ENCODE measurements at regions not wholly inside any gene's neighbourhood (a gene's known extent, or its start where the extent isn't known, plus 50 kb on each side); places are given as distances from the start of the nearest gene placed in this dataset.
"Not testable (repeated sequence)": the region's sequence is repeated elsewhere in the genome, so short reads cannot be mapped to it uniquely, and the experiment has no call there.

DNA sequence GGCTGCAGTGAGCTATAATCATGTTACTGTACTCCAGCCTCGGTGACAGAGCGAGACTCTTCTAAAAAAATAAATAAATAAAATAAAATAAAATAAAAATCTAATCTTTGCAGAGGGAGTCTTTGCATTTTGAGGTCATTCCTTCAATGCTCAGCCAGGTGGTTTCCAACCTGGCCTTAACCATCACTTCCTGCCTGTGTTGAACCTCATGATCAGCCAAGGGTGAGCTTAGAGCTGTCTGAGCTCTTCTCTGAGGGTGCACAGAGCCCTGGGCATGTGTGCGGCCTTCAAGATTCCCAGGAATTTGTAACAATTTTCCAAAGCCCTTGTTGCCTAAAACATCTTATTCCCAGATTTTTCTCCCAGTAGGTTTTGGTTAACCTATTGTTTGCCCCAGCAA, 94.3 kb downstream of the KCNJ12 start:
- ATAC-seq; H3K9me3 Mint-ChIP-seq (ENCODE audit: insufficient read depth); POLR2A ChIA-PET; H3K4me1 Mint-ChIP-seq (ENCODE audit: low read depth); H3K27ac Mint-ChIP-seq; H3K4me3 Mint-ChIP-seq; H3K36me3 Mint-ChIP-seq (ENCODE audit: low read depth); DNase-seq: not testable (repeated sequence)
- CTCF ChIA-PET: interaction anchor here (1.3 kb wide), 1 partner anchor 13 kb away, joined by 4 read pairs; no protein-coding TSS in a partner anchor
- peaks cover 12% of the 10 kb centered on the region for H3K27me3 Mint-ChIP-seq (ENCODE audit: low read depth)

DNA sequence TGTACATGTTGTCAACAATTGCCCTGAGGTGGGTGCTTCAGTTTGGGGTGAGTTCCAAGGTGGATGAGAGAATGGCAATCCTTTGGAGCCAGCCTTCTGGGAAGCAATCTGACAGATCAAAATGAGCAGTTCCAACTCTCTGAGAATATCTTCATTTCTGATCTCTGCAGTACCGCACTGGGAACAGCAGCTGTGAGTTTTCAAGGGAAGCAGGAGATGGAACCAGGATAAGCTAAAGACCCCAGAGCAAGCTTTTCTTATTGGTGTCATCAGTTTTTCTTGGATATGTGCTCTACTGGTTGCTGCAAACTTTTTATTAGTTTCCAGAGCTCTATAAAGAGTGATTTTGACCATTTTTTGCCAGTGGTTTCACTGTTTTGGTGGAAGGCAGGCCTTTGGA, 94.7 kb downstream of the KCNJ12 start:
- POLR2A ChIA-PET: no interaction called here

DNA sequence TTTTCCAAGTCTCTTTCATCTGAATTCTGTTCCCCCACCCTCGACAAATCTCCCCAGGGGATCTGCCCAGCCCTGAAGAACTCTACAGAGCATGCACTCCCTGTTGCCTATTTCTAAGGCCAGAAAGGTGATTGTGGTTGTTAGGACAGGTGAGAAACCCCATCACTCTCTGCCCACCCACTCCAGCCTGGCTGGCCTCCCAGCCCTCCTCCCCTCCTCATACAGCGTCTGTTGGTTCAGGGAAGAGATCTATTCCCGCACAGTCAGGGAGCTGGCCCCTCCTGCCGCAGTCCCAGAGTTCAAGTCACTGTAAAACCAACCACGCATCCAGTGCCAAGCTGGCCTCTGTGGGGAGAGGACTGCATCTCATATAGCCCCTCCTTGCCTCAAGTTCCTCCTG, 98.7 kb downstream of the KCNJ12 start:
- ATAC-seq (no peak), DNase-seq (no peak)
- CTCF ChIA-PET: no interaction called here
- H3K36me3 Mint-ChIP-seq (ENCODE audit: low read depth): peaks cover 2% of the 10 kb centered on the region
- peaks cover 9% of the 10 kb centered on the region for H3K9me3 Mint-ChIP-seq (ENCODE audit: insufficient read depth)
- POLR2A ChIA-PET: no interaction called here
- H3K27ac Mint-ChIP-seq: no peak overlapping the region
- H3K4me3 Mint-ChIP-seq: no peak overlapping the region
- peaks cover 16% of the 10 kb centered on the region for H3K27me3 Mint-ChIP-seq (ENCODE audit: low read depth)
- no peaks in the 10 kb centered on the region for H3K4me1 Mint-ChIP-seq (ENCODE audit: low read depth)

More for the DNA sequence above, 94.7 kb downstream of the KCNJ12 start:
- Mint-ChIP-seq H3K27ac (no peak overlapping the region), H3K4me3 (no peak overlapping the region), H3K36me3 (ENCODE audit: low read depth) (no peaks in the 10 kb centered on the region), H3K9me3 (ENCODE audit: insufficient read depth) (no peaks in the 10 kb centered on the region), H3K27me3 (ENCODE audit: low read depth) (peaks cover 14% of the 10 kb centered on the region), H3K4me1 (ENCODE audit: low read depth) (no peaks in the 10 kb centered on the region)
- ATAC-seq (no peak), DNase-seq (no peak)
- CTCF ChIA-PET: no interaction called here

DNA sequence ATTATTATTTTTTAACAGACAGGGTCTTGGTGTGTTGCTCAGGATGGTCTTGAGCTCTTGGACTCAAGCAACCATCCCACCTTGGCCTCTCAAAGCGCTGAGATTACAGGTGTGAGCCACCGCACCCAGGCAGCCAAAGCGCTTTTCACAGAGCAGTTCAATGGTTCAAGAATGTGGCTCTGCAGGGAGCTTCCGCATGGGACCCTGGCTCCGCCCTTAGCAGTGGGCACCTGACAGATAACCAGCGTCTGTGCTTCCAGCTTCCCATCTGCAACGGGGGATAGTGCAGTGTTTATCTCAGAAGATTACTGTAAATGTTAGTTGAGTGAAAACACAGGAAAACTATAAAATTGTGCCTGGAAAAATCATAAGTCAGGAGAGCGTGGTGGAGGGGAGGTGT, 99.4 kb downstream of the KCNJ12 start:
- Mint-ChIP-seq H3K36me3 (ENCODE audit: low read depth) (peaks cover 2% of the 10 kb centered on the region), H3K9me3 (ENCODE audit: insufficient read depth) (peaks cover 9% of the 10 kb centered on the region), H3K4me1 (ENCODE audit: low read depth) (no peaks in the 10 kb centered on the region), H3K4me3 (no peak overlapping the region), H3K27me3 (ENCODE audit: low read depth) (peaks cover 19% of the 10 kb centered on the region), H3K27ac (no peak overlapping the region)
- DNase-seq: no peak
- POLR2A ChIA-PET: no interaction called here
- CTCF ChIA-PET: no interaction called here
- no peak for ATAC-seq

DNA sequence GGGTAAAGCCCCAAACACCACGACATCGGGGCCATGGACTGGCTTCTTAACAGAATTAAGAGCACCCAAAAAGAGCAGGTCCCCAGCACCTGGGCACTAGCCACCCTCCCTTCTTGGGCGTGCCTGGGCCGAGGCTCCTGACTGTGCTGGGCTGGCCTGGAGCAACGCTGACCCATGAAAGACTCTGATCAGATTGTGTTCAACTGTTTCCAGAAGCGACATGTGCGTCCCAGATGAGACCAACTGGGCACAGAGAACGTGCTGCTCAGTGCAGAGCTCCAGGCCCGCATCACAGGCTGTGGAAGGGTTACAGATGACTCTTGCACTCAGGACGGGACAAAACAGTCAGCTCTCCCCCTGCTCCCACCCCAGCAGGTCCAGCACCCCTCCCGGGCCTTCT, 100.7 kb downstream of the KCNJ12 start:
- CTCF ChIA-PET: no interaction called here
- H3K4me3 Mint-ChIP-seq: no peak overlapping the region
- H3K36me3 Mint-ChIP-seq (ENCODE audit: low read depth): peaks cover 2% of the 10 kb centered on the region
- DNase-seq (no peak), ATAC-seq (no peak)
- no peaks in the 10 kb centered on the region for H3K4me1 Mint-ChIP-seq (ENCODE audit: low read depth)
- peaks cover 9% of the 10 kb centered on the region for H3K9me3 Mint-ChIP-seq (ENCODE audit: insufficient read depth)
- POLR2A ChIA-PET: no interaction called here
- peaks cover 15% of the 10 kb centered on the region for H3K27me3 Mint-ChIP-seq (ENCODE audit: low read depth)
- no peak overlapping the region for H3K27ac Mint-ChIP-seq

DNA sequence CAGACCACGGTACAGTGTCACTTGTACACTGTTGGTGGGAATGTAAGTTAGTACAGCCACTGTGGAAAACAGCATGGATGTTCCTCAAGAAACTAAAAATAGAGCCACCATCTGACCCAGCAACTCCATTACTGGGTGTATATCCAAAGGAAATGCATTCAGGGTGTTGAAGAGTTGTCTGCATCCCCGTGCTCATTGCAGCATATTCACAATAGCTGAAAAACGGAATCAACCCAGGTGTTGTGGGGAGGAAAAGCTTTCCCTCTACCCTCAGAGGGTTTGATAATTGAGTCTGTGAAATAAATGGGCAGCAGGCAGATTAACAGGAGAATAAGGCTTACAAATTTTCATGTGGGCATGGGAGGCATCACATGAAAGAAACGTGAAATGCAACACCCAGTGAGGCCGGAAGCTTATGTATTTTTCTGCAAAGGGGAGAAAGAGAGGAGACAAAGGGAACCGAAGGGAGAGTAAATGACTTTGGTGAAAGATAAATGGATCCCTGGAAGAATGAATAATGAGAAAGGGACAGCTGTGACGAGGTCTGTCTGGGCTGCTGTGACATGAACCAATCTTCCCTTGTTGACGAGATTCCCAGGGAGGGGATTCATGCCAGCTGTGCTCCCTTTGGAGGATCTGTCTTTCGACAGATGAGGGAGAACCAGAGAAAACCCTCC, 106.2 kb downstream of the KCNJ12 start:
- H3K27ac Mint-ChIP-seq: no peak overlapping the region
- POLR2A ChIA-PET: no interaction called here
- no peak for DNase-seq
- H3K9me3 Mint-ChIP-seq (ENCODE audit: insufficient read depth): peaks cover 9% of the 10 kb centered on the region
- ATAC-seq: no peak
- CTCF ChIA-PET: interaction anchor here (0.7 to 1.3 kb wide), 2 partner anchors 25 to 31 kb away, joined by 3 to 4 read pairs; no protein-coding TSS in a partner anchor
- no peak overlapping the region for H3K4me3 Mint-ChIP-seq
- H3K4me1 Mint-ChIP-seq (ENCODE audit: low read depth): no peaks in the 10 kb centered on the region
- peaks cover 2% of the 10 kb centered on the region for H3K36me3 Mint-ChIP-seq (ENCODE audit: low read depth)
- peaks cover 24% of the 10 kb centered on the region for H3K27me3 Mint-ChIP-seq (ENCODE audit: low read depth)

DNA sequence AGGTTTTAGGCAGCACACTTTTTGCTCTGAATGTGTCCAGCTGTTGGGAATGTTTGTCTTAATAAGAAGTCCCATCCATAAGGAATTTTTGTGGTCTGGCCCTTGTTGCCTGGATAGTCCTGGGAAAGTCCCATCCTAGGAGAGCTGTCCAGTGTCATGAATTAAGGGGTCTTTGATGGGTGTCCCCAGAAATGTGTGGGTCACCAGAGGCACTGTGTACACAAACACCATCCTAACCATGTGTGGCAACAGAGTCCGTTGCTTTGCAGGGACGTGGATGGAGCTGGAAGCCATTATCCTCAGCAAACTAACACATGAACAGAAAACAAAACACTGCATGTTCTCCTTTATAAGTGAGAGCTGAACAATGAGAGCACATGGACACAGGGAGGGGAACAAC, 111.9 kb downstream of the KCNJ12 start:
- ATAC-seq, CTCF ChIA-PET, POLR2A ChIA-PET: not testable (repeated sequence)

DNA sequence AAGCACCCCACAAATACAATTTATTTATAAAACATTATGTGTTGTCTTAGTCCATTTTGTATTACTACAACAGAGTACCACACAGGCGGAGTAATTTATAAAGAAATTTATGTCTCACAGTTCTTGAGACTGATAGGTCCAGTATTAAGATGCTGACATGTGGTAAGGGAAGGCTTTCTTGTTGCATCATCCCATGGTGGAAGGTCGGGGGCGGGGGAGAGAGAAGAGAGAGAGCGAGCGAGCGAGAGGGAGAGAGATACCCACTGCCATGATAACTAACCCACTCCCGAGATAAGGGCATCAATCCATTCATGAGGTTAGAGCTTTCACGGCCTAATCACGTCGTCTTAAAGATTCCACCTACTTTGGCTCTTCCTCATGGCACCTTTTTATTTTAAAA, 117.8 kb downstream of the KCNJ12 start:
- POLR2A ChIA-PET: no interaction called here
- CTCF ChIA-PET: no interaction called here
- Mint-ChIP-seq H3K4me1 (ENCODE audit: low read depth) (no peaks in the 10 kb centered on the region), H3K9me3 (ENCODE audit: insufficient read depth) (no peaks in the 10 kb centered on the region), H3K36me3 (ENCODE audit: low read depth) (no peaks in the 10 kb centered on the region), H3K4me3 (no peak overlapping the region), H3K27ac (no peak overlapping the region), H3K27me3 (ENCODE audit: low read depth) (peaks cover 11% of the 10 kb centered on the region)
- ATAC-seq: no peak
- no peak for DNase-seq

More for the DNA sequence above, 111.9 kb downstream of the KCNJ12 start:
- H3K27me3 Mint-ChIP-seq (ENCODE audit: low read depth): peaks cover 21% of the 10 kb centered on the region
- not testable (repeated sequence) for H3K9me3 Mint-ChIP-seq (ENCODE audit: insufficient read depth); H3K4me1 Mint-ChIP-seq (ENCODE audit: low read depth); DNase-seq; H3K27ac Mint-ChIP-seq; H3K4me3 Mint-ChIP-seq; H3K36me3 Mint-ChIP-seq (ENCODE audit: low read depth)

DNA sequence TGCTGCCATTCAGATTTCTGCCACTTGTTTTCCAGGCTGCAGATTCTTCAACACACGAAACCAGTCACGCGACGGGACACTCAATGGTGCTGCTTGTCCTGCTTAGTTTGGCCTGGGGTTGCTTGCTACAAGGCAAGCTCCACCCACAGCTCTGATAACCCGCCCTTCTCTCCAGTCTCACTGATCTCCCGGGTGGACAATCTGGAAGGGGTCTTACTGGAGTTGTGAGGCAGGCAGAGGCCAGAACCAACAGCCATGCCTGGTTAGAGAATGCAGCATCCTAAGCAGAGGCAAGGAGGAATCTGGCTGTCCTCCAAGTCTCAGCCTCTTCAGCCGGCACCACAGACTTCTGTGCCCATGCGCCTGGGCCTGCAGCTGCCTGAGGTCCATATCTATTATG, 119.1 kb downstream of the KCNJ12 start:
- ChIA-PET POLR2A (no interaction called here), CTCF (no interaction called here)
- no peaks in the 10 kb centered on the region for H3K9me3 Mint-ChIP-seq (ENCODE audit: insufficient read depth)
- ATAC-seq (no peak), DNase-seq (no peak)
- peaks cover 13% of the 10 kb centered on the region for H3K27me3 Mint-ChIP-seq (ENCODE audit: low read depth)
- no peak overlapping the region for H3K27ac Mint-ChIP-seq
- no peaks in the 10 kb centered on the region for H3K36me3 Mint-ChIP-seq (ENCODE audit: low read depth)
- H3K4me1 Mint-ChIP-seq (ENCODE audit: low read depth): no peaks in the 10 kb centered on the region
- no peak overlapping the region for H3K4me3 Mint-ChIP-seq

DNA sequence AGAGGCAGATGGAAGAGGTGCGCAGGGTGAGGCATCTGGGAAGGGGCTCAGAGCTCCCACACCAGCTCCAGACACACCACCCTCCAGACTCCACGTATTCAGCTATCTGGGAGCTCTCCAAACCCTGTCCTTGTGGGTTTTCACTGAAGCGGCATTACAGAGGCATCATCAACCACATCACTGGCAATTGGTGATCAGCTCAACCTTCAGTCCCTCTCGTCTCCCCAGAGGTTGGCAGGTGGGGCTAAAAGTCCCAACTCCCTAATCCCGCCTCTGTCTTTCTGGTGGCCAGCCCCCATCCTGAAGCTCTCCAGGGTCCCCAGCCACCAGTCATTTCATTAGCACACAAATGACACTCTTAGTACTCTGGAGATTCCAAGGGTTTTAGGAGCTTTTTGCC, 123.9 kb downstream of the KCNJ12 start:
- CTCF ChIA-PET: interaction anchor here (0.8 to 1.3 kb wide), 2 partner anchors 10 to 13 kb away, joined by 3 to 4 read pairs; no protein-coding TSS in a partner anchor
- POLR2A ChIA-PET: no interaction called here
- no peaks in the 10 kb centered on the region for H3K36me3 Mint-ChIP-seq (ENCODE audit: low read depth)
- no peak for ATAC-seq
- H3K27me3 Mint-ChIP-seq (ENCODE audit: low read depth): peaks cover 11% of the 10 kb centered on the region
- no peak for DNase-seq
- H3K9me3 Mint-ChIP-seq (ENCODE audit: insufficient read depth): no peaks in the 10 kb centered on the region
- no peak overlapping the region for H3K4me3 Mint-ChIP-seq
- H3K4me1 Mint-ChIP-seq (ENCODE audit: low read depth): no peaks in the 10 kb centered on the region
- no peak overlapping the region for H3K27ac Mint-ChIP-seq

DNA sequence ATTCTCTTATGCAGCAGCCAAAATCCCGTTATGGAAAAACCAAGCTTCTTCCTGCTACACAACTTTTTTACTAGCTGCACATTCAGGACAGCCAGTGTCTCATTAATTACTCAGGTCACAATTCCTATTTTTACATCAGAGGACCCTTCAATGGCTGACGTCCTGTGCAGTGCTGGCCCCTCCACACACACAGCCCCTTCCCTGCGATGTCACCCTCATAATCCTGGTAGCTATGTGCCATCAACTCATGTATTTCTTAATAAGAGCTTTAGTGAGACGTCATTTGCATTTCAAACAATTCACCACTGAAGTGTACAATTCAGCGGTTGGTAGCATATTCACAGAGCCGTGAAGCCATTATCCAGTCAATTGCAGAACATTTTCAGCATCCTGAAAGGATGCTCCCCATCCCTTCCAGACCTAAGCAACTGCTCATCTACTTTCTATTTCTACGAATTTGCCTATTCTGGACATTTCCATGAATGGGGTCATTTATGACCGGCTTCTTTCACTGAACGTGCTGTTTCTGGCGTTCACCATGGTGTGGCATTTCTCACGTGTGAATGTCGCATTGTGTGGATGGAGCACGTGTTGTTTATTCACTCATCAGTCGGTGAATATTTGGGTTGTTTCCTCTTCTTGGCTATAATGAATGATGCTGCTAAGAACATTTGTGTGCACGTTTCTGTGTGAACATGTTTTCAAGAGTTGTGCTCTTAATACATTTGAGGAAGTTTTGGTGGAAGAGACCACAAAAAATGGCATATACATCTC, 126.0 kb downstream of the KCNJ12 start:
- CTCF ChIA-PET; H3K4me1 Mint-ChIP-seq (ENCODE audit: low read depth); ATAC-seq; H3K27ac Mint-ChIP-seq; POLR2A ChIA-PET; DNase-seq; H3K4me3 Mint-ChIP-seq; H3K36me3 Mint-ChIP-seq (ENCODE audit: low read depth); H3K27me3 Mint-ChIP-seq (ENCODE audit: low read depth); H3K9me3 Mint-ChIP-seq (ENCODE audit: insufficient read depth): not testable (repeated sequence)

DNA sequence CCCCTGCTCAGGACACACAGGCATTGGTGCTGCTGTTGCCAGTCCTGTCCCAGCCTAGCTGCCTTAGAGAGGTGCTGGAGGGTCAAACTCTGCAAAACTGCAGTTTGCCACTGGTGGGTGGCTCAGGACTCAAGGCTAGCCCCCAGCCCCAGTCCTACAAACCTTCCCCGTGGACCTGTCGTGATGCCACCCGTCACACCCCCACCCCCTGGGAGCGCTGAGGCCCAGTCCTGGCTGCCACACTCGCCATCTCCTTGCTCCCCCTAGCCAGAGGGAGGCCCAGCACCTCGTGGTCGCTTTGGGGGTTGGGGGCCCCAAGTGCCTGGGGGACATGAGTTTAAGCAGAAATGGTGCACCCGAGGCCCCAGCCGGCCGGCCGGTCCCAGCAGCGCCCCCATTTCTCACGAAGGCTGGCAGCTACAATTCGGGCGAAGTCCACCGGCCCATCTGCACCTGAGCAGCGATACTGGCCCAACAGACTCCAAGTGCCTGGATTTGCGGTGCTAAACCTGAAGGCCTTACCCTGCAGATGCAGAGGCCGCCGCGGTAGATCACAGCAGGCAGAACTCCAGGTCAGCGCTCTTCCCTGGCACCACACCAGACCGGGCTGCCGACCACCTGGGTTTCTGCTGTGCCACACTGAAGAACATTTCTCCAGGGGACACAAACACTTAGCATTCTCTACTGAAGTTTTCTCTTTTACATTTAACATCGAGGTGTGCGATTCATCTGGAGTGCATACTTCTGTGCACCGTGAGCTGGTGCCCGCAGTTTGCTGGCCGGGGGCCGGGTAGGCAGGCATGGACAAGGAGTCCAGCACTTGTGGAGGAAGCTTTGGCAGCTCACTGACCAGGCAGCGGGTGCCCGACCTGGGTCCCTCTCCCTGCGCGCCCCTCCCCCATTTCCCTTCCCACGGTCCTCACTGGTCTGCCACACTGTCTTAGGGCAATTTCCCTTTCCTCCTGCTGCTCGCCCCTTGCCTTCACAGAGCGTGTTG, 130.0 kb downstream of the KCNJ12 start:
- Mint-ChIP-seq H3K27ac (no peak overlapping the region), H3K4me3 (no peak overlapping the region), H3K9me3 (ENCODE audit: insufficient read depth) (no peaks in the 10 kb centered on the region), H3K36me3 (ENCODE audit: low read depth) (no peaks in the 10 kb centered on the region), H3K27me3 (ENCODE audit: low read depth) (peaks cover 28% of the 10 kb centered on the region), H3K4me1 (ENCODE audit: low read depth) (peaks cover 13% of the 10 kb centered on the region)
- POLR2A ChIA-PET: no interaction called here
- ATAC-seq (no peak), DNase-seq (no peak)
- CTCF ChIA-PET: no interaction called here
